NOMO-1 (cell line): ENCODE measurements at regions not wholly inside any gene's neighbourhood (a gene's known extent, or its start where the extent isn't known, plus 50 kb on each side); places are given as distances from the start of the nearest gene placed in this dataset.

Experiments
- DNase-seq, 2 experiments: peaks; one replicate each; lab custom pipeline; 2025; ENCODE audit not compliant: unreplicated experiment in 2 of 2; lab: John Stamatoyannopoulos, UW

- no peak for DNase-seq
Measured at GRCh38 chr13:31081316-31081715, 80.4 kb downstream of the HSPH1 start.

- DNase-seq = no peak
Measured at GRCh38 chr13:31074756-31075155, 86.9 kb downstream of the HSPH1 start.

DNA sequence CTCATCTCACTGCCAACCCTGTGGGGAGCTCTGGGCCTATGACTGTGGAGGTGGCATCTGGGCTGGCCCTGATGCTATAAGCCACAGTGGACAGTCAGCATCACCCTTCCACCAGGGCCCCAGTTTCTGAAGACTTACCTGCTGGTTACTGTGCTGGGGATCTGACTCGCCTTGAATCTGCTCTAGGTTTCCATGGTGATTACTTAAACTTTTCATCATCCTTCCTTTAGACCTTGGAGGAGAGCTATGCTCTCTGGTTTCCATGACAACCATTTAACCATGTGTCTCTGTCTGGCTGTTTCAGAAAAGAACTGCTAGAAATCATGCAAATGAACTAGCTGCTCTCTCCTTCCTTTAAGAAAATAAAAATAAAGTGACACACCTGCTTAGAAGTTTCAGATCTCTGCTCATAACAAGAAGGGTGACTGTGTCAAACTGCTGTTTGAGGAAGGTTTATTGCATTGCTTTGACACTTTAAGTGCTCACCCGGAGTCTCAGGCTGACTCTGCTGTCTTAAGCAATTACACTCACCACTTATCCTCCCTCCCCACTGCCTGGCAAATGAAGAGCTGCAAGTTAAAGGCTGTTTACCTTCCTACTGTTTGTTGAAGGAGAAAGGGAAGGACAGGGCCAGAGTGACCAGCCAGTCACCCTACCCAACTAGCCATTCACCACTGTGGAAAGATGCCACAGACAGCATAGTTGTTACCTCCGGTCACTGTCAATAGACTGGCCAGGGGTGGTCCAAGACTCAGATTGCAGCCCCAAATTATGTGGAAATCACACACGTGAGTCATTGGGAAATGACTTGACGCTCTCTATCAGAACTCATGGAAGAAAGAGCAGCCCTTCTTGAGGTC lies 87.6 kb downstream of the HSPH1 start:
- no peak for DNase-seq

GRCh38 chr13:31072041-31072440 lies 89.7 kb downstream of the HSPH1 start:
- no peak for DNase-seq

GRCh38 chr13:31069808-31070534 lies 91.7 kb downstream of the HSPH1 start:
- DNase-seq = no peak

- no peak for DNase-seq
Measured at GRCh38 chr13:31068119-31068423, 93.6 kb downstream of the HSPH1 start.

GRCh38 chr13:31067416-31068118 lies 94.1 kb downstream of the HSPH1 start:
- DNase-seq = no peak

GRCh38 chr13:31064636-31065035 lies 97.1 kb downstream of the HSPH1 start:
- no peak for DNase-seq

- no peak for DNase-seq
Measured at GRCh38 chr13:31063772-31064171, 97.9 kb downstream of the HSPH1 start.

GRCh38 chr13:31060655-31061054 lies 101.0 kb downstream of the HSPH1 start:
- DNase-seq = no peak

GRCh38 chr13:31060220-31060619 lies 101.5 kb downstream of the HSPH1 start:
- no peak for DNase-seq

- DNase-seq = no peak
Measured at GRCh38 chr13:31057403-31058033, 104.2 kb downstream of the HSPH1 start.

DNA sequence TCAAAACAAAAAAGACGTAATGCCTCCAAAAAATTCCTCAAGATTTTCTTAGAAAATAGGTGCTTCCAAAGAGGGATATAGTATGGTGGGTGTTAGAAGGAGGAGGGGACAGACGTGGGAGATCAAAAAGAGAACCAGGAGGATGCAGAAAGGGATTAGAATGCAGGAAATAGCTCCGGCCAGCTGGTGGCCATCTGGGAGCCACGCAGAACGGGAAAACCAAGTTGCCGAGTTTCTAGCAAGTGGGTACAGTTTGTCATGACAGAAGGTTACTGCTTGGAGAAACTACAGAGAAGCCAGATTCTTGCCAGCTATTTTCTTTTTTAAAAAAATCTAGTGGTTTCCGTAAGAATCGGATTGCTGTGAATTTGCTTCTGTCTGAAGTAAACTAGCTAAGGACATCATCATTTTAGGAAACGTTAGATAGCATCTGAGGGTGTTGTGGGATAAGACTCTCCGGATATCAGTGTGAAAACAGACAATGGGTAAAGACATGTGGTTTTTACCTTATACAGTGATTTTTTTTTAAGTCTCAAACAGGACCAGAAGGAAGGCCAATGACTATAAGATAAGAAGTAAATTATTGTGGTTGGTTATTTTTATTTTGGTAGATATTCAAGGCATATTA lies 104.9 kb downstream of the HSPH1 start:
- DNase-seq = no peak

GRCh38 chr13:31055589-31055988 lies 106.1 kb downstream of the HSPH1 start:
- no peak for DNase-seq

- no peak for DNase-seq
Measured at GRCh38 chr13:31054632-31055031, 107.1 kb downstream of the HSPH1 start.

- DNase-seq = no peak
Measured at GRCh38 chr13:31053896-31054295, 107.8 kb downstream of the HSPH1 start.

GRCh38 chr13:31053091-31053490 lies 108.6 kb downstream of the HSPH1 start:
- no peak for DNase-seq

DNA sequence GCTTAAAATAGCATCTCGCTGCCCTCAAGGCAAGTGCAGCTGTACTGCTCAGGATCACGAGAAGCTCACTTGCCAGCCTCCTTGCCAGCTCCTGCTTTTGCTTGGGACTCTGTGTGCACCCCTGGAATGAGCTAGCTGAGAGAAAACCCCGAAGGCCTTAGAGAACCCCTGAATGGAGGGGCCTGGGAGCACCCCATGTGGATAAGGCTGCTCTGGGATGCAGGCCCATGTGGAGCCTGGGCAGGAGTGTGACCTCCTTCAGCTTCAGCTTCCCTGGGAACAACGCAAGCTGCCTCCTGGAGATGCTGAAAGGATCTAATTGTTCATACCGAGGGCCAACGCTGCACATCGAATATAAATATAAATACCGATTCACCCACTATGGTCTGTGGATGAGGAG lies 109.2 kb downstream of the HSPH1 start:
- no peak for DNase-seq

- no peak for DNase-seq
Measured at GRCh38 chr13:31051999-31052398, 109.7 kb downstream of the HSPH1 start.

DNA sequence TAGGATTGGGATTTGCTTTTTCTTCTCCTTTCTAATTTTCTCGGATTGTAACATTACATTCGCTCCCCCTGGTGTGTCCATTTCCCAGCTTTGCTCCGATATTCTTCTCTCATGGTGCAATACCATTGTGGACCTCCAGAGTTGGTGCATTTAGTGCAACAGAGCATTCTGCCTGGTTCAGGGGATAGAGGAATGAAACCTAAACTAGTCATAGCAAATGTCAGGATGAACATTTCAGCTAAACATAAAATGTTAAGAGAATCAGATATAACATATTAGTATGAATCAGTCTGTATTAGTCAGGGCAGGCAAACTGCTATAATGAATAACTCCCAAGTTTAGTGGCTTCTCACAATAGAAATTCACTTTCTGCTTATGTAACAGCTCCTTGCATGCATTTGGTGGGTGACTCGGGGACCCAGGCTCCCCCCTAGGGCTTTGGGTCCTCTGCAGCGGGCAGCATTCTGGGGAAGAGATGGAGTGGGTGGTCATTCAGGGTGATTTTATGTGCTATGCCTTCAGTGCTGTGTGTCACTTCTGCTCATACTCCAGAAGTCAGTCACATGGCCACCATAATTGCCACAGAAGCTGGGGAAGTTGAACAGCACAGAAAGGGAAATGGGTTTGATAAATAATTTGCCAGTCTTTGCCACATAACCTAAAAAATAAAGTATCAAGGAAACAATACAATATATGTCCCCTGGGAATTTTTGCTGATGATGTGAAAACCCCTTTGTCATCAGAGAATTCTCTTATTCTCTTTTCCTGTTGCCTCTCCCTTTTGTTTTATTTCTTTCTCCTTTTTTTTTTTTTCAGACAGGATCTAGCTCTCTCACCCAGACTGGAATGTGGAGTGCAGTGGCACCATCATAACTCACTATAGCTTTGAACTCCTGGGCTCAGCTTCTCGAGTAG lies 111.0 kb downstream of the HSPH1 start:
- peak; percentile 50 to 76 for DNase-seq
